GM23248 (cell line): ENCODE measurements at regions not wholly inside any gene's neighbourhood (a gene's known extent, or its start where the extent isn't known, plus 50 kb on each side); places are given as distances from the start of the nearest gene placed in this dataset.

Source experiments
- DNase-seq: peaks from one replicate; pipeline ENCODE4 v3.0.0-alpha.2; 2015
- H2AFZ ChIP-seq: fragments of 200-600 bp; sonication (generic); 2 replicates; pipeline ENCODE4 v1.6.1; 2016; ENCODE audit warnings: antibody characterized with exemption
- H3F3A ChIP-seq: fragments of 200-600 bp; sonication (generic); 2 replicates; pipeline ENCODE4 v1.6.1; 2016; ENCODE audit warnings: mild to moderate bottlenecking, antibody characterized with exemption, mixed run types; ENCODE audit not compliant: insufficient read depth
- H3K27ac ChIP-seq: fragments of 200-600 bp; sonication (generic); 2 replicates; pipeline ENCODE4 v1.5.1; 2016; ENCODE audit warnings: mild to moderate bottlenecking
- H3K27me3 ChIP-seq: fragments of 200-600 bp; sonication (generic); replicated peaks from 2 replicates; pipeline ENCODE4 v1.6.1; 2016; ENCODE audit warnings: mild to moderate bottlenecking; ENCODE audit not compliant: insufficient read depth
- H3K36me3 ChIP-seq: fragments of 200-600 bp; sonication (generic); 2 replicates; pipeline ENCODE4 v1.6.1; 2016; ENCODE audit warnings: low read depth, mild to moderate bottlenecking
- H3K4me1 ChIP-seq: fragments of 200-600 bp; sonication (generic); 2 replicates; pipeline ENCODE4 v1.6.1; 2016; ENCODE audit warnings: mild to moderate bottlenecking; ENCODE audit not compliant: insufficient read depth
- H3K4me2 ChIP-seq: fragments of 200-600 bp; sonication (generic); one replicate; pipeline ENCODE4 v1.6.1; 2016; ENCODE audit warnings: mild to moderate bottlenecking; ENCODE audit not compliant: unreplicated experiment
- H3K4me3 ChIP-seq: fragments of 200-600 bp; sonication (generic); 2 replicates; pipeline ENCODE4 v1.5.1; 2016; ENCODE audit warnings: mild to moderate bottlenecking
- H3K79me2 ChIP-seq: fragments of 200-600 bp; sonication (generic); 2 replicates; pipeline ENCODE4 v1.6.1; 2016; ENCODE audit warnings: mild to moderate bottlenecking; ENCODE audit not compliant: insufficient read depth
- H3K9ac ChIP-seq: fragments of 200-600 bp; sonication (generic); 2 replicates; pipeline ENCODE4 v1.6.1; 2016; ENCODE audit warnings: mild to moderate bottlenecking
- H3K9me2 ChIP-seq: fragments of 200-600 bp; sonication (generic); 2 replicates; pipeline ENCODE4 v1.6.1; 2016; ENCODE audit warnings: mixed run types, mild to moderate bottlenecking, moderate library complexity; ENCODE audit not compliant: insufficient read depth
- H3K9me3 ChIP-seq: fragments of 200-600 bp; sonication (generic); one replicate; pipeline ENCODE4 v1.6.1; 2017; ENCODE audit warnings: low read depth
- H4K20me1 ChIP-seq: fragments of 200-600 bp; sonication (generic); 2 replicates; pipeline ENCODE4 v1.6.0; 2016; ENCODE audit not compliant: insufficient read depth
- EZH2 ChIP-seq: fragments of 200-600 bp; sonication (generic); IDR thresholded peaks from 2 replicates; pipeline ENCODE4 v1.6.1; 2018; ENCODE audit warnings: antibody characterized with exemption, mild to moderate bottlenecking; ENCODE audit not compliant: insufficient read depth, poor library complexity, severe bottlenecking
- EZH2phosphoT487 ChIP-seq: fragments of 200-600 bp; sonication (generic); IDR thresholded peaks from 2 replicates; pipeline ENCODE4 v1.6.1; 2018; ENCODE audit warnings: antibody characterized with exemption, moderate library complexity, mild to moderate bottlenecking, low read depth; ENCODE audit not compliant: insufficient read depth
- WGBS, 2 experiments: methylation state at CpG; one replicate each; pipeline ENCODE4 v1.1.6; 2015 to 2017; ENCODE audit warnings: low lambda C conversion rate in 2 of 2, low coverage in 1 of 2; ENCODE audit errors: missing lambda C conversion rate in 2 of 2; 5-methylcytosine and 5-hydroxymethylcytosine counted together
- in situ Hi-C: fragments of 300-500 bp; cut with MboI; formaldehyde crosslinking; loops from 2 replicates; pipeline ENCODE4 v1.15.0; 2020

DNA sequence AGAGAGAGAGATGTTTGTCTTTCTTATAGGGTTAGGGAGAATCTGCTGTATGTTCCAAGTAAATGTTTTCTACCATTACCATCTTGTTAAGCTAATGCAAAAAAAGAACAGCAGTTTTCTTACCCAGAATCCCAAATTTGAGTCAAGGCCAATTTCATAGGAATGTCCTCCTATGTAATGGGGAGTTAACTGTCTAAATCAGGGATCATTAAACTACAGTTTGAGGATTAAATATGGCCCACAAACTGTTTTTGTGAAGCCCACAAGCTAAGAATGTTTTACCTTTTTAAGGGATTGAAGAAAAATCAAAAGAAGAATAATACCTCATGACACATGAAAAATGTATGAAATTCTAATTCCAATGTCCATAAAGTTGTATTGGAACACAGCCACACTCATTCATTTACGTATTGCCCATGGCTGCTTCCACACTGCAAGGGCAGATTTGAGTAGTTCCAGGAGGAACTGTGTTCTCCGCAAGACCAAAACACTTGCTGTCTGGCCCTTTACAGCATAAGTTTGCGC, 113.2 kb upstream of the SPRY1 start:
- Histone ChIP-seq H2AFZ (no peak overlapping the region), H3K27ac (no peak overlapping the region), H3K4me3 (no peak overlapping the region), H3K4me1 (no peaks in the 10 kb centered on the region), H3K27me3 (no peaks in the 10 kb centered on the region), H3F3A (no peaks in the 10 kb centered on the region), H3K9me2 (no peaks in the 10 kb centered on the region), H3K9me3 (no peaks in the 10 kb centered on the region), H3K9ac (no peak overlapping the region), H3K4me2 (no peak overlapping the region), H3K79me2 (no peaks in the 10 kb centered on the region), H3K36me3 (no peaks in the 10 kb centered on the region), H4K20me1 (no peaks in the 10 kb centered on the region)
- DNase-seq, result no peak
- in situ Hi-C loops, result no loop called here
- WGBS, 2 experiments, result 97 to 99% methylated on average over 3 of the region's 3 CpGs
- no peak for TF ChIP-seq EZH2
- no peak for TF ChIP-seq EZH2phosphoT487

- H3K4me3 ChIP-seq, result no peak overlapping the region
- TF ChIP-seq EZH2phosphoT487 (no peak), EZH2 (no peak)
- no peak overlapping the region for H3K27ac ChIP-seq
- H3K27me3 ChIP-seq, result no peaks in the 10 kb centered on the region
- H3K4me2 ChIP-seq, result no peak overlapping the region
- no peaks in the 10 kb centered on the region for H3K9me3 ChIP-seq
- in situ Hi-C loops, result no loop called here
- H3K4me1 ChIP-seq, result no peaks in the 10 kb centered on the region
- H4K20me1 ChIP-seq, result no peaks in the 10 kb centered on the region
- no peaks in the 10 kb centered on the region for H3K36me3 ChIP-seq
- 4 to 6% methylated on average over 2 of the region's 2 CpGs for WGBS, 2 experiments
- DNase-seq, result no peak
- H2AFZ ChIP-seq, result no peak overlapping the region
- H3K9me2 ChIP-seq, result no peaks in the 10 kb centered on the region
- H3F3A ChIP-seq, result no peaks in the 10 kb centered on the region
- H3K79me2 ChIP-seq, result no peaks in the 10 kb centered on the region
- H3K9ac ChIP-seq, result no peak overlapping the region
These were observed 112.4 kb upstream of the SPRY1 start for GRCh38 chr4:123284168-123284567.

- no peak overlapping the region for H3K4me3 ChIP-seq
- no peak overlapping the region for H3K27ac ChIP-seq
- H3K27me3 ChIP-seq, result no peaks in the 10 kb centered on the region
- no peaks in the 10 kb centered on the region for H3K9me3 ChIP-seq
- H3K36me3 ChIP-seq, result peaks cover 3% of the 10 kb centered on the region; the same call in 1 of the 2 replicates
- H3K9me2 ChIP-seq, result no peaks in the 10 kb centered on the region
- H3F3A ChIP-seq, result no peaks in the 10 kb centered on the region
- no peaks in the 10 kb centered on the region for H4K20me1 ChIP-seq
- no peak overlapping the region for H3K4me2 ChIP-seq
- DNase-seq, result no peak
- H3K9ac ChIP-seq, result no peak overlapping the region
- in situ Hi-C loops, result no loop called here
- H3K4me1 ChIP-seq, result no peaks in the 10 kb centered on the region
- no peaks in the 10 kb centered on the region for H3K79me2 ChIP-seq
- no peak overlapping the region for H2AFZ ChIP-seq
- no peak for TF ChIP-seq EZH2
- 98 to 100% methylated on average over 2 of the region's 2 CpGs for WGBS, 2 experiments
These were observed 109.6 kb upstream of the SPRY1 start for GRCh38 chr4:123286903-123287466.

DNA sequence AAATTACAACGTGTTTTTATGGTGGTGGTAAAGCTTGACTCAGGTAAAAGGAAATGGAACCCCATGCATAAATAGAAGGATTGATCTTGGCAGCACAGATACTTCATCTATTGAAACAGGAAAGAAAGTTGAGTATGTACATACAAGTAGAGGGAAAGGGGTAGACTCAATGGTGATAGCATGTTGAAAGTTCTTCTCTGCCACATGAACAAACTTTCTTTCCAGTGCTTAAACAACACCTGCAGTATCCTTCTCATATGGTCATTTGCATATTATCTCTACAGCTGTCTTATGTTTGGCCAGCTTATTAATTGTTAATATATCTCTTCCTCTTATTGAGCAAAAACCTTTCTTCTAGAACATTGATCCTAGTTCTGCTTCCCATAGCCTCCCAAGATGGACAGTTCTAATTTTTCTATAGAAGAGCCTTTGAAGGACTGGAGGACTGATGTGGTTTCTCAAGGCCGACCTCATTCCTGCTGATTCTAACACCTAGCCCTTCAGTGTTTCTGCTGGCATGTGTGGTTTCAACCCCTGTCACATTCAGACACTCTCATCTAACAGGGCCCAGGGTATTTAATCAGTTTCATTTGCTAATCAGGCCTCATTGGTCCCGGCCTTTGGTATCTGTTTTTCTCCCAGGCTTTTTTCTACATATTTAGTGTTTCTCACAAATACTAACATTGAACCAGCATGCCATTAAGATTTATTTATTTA, 108.1 kb upstream of the SPRY1 start:
- WGBS, 2 experiments, result 98 to 100% methylated on average over 3 of the region's 3 CpGs
- H4K20me1 ChIP-seq, result no peaks in the 10 kb centered on the region

More for the DNA sequence above, 108.1 kb upstream of the SPRY1 start:
- no peak for DNase-seq
- in situ Hi-C loops, result no loop called here
- Histone ChIP-seq H3K36me3 (peaks cover 3% of the 10 kb centered on the region; the same call in 1 of the 2 replicates), H3K4me1 (no peaks in the 10 kb centered on the region), H2AFZ (no peak overlapping the region), H3K27ac (no peak overlapping the region), H3K9me2 (no peaks in the 10 kb centered on the region), H3K4me3 (no peak overlapping the region), H3F3A (no peaks in the 10 kb centered on the region), H3K9ac (no peak overlapping the region), H3K9me3 (no peaks in the 10 kb centered on the region), H3K27me3 (no peaks in the 10 kb centered on the region), H3K4me2 (no peak overlapping the region), H3K79me2 (no peaks in the 10 kb centered on the region)
- TF ChIP-seq EZH2 (no peak), EZH2phosphoT487 (no peak)
